ENCODE measurements at regions not wholly inside any gene's neighbourhood (a gene's known extent, or its start where the extent isn't known, plus 50 kb on each side); places are given as distances from the start of the nearest gene placed in this dataset.

DNA sequence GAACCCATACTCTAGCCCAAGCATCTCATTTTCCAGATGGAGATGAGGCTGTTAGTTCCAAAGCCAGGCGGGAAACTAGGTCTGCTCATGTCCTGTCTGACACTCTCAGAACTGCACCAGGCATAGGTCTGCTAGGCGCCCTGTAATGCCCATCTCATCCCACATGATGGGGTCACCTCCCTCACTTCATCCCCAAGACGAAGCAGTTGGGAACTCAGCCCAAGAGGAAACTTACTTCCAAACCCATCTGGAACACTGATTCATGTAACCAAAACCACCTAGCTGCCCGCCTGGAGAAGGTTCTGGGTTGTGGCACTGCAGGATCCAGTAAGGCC, 84.0 kb upstream of the PRNP start:
- CTCF ChIA-PET: interaction anchor here (1.1 to 3.1 kb wide), 3 partner anchors 10 to 120 kb away, joined by 3 to 13 read pairs (median 12); no protein-coding TSS in a partner anchor
- WGBS (ENCODE audit: low lambda C conversion rate): 21% methylated on average over 4 of the region's 4 CpGs
- H3K27ac ChIP-seq (ENCODE audit: low read depth in 2 of 2, low read length in 1 of 2): peak overlapping the region in 1 of 2 experiments; percentile 41; a peak in 1 of 4 replicates

DNA sequence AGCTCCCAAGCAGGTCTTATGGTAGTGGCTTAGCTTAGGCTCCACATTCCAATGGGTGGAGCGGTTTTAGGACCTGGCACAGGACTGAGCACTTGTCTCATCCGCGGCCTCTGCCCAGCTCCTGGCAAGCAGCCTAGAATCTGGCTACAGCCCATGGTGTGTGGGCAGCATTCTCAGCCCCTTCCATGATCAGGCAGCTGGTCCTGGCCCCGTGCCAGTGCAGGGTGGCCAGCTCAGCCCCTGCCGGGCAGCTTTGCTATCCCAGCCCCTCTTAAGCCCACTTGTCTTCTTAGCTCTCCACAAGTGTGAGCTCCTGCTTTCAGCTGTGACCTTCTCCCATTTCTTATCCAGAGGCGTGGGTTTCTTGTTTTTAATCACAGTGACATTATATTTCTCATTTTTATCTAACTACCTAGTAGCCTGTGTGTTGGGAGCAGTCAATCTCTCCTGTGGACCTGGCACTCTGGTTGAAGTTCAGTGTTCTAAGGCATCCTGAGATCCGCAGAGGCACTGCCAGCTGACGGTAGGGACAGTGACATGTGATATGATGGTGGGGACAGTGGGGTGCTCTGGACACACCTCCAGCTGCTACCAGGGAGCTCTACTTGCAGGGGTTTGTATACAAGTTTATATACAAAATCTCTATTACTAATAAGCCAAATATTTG, 84.5 kb upstream of the PRNP start:
- Histone ChIP-seq H3K9me2 (no peaks in the 10 kb centered on the region), H3K4me3 (ENCODE audit: low read depth in 2 of 2, low read length in 1 of 2) (no peak overlapping the region), H3K9me3 (no peaks in the 10 kb centered on the region), H3F3A (replicated peaks; ENCODE audit: insufficient read depth) (peaks cover 11% of the 10 kb centered on the region), H4K20me1 (ENCODE audit: insufficient read depth) (no peaks in the 10 kb centered on the region), H3K9ac (no peak overlapping the region), H3K36me3 (replicated peaks in 1 of 2; ENCODE audit: control insufficient read depth in 1 of 2, insufficient read depth in 2 of 2, low read length in 1 of 2) (no peaks in the 10 kb centered on the region), H2AFZ (ENCODE audit: low read depth) (no peak overlapping the region), H3K27me3 (ENCODE audit: insufficient read depth) (no peaks in the 10 kb centered on the region), H3K4me2 (peak overlapping the region; percentile 45), H3K79me2 (ENCODE audit: insufficient read depth) (no peaks in the 10 kb centered on the region), H3K4me1 (ENCODE audit: control insufficient read depth in 1 of 2, insufficient read depth in 2 of 2, low read depth in 1 of 2, low read length in 1 of 2) (peaks cover 0 to 25% of the 10 kb centered on the region in 2 experiments; a peak in 3 of 4 replicates), H3K27ac (ENCODE audit: low read depth in 2 of 2, low read length in 1 of 2) (peak overlapping the region in 1 of 2 experiments; percentile 41; a peak in 1 of 4 replicates)
- ChIA-PET CTCF (interaction anchor here (1.1 to 3.1 kb wide), 3 partner anchors 9 to 121 kb away, joined by 3 to 13 read pairs (median 12); no protein-coding TSS in a partner anchor), POLR2A (no interaction called here)
- peak; percentile 44 for DNase-seq
- 12% methylated on average over 8 of the region's 8 CpGs for WGBS (ENCODE audit: low lambda C conversion rate)
- TF ChIP-seq TEAD4 (IDR thresholded peaks at IDR 0.05; ENCODE audit: borderline replicate concordance, insufficient read depth) (0 out of 2 replicates have a peak, but pooled peaks have one; percentile 38), RCOR1 (IDR thresholded peaks at IDR 0.05; ENCODE audit: low read length) (no peak), MXI1 (IDR thresholded peaks at IDR 0.05; ENCODE audit: low read depth, low read length) (no peak), POLR2AphosphoS5 (IDR thresholded peaks at IDR 0.05; ENCODE audit: low read depth, low read length) (no peak), FOSL2 (IDR thresholded peaks at IDR 0.05; ENCODE audit: borderline replicate concordance, low read depth) (peak; percentile 34; the same call in 1 of the 2 replicates), EZH2phosphoT487 (IDR thresholded peaks at IDR 0.05; ENCODE audit: borderline replicate concordance, low read depth) (no peak), SIN3A (IDR thresholded peaks at IDR 0.05; ENCODE audit: borderline replicate concordance, low read depth, low read length) (no peak), RFX5 (IDR thresholded peaks at IDR 0.05; ENCODE audit: low read length) (no peak), REST (IDR thresholded peaks at IDR 0.05; ENCODE audit: low read depth, low read length) (no peak), IRF3 (IDR thresholded peaks at IDR 0.05; ENCODE audit: low read depth, low read length) (no peak)
- TF ChIP-seq, protein P1, sequence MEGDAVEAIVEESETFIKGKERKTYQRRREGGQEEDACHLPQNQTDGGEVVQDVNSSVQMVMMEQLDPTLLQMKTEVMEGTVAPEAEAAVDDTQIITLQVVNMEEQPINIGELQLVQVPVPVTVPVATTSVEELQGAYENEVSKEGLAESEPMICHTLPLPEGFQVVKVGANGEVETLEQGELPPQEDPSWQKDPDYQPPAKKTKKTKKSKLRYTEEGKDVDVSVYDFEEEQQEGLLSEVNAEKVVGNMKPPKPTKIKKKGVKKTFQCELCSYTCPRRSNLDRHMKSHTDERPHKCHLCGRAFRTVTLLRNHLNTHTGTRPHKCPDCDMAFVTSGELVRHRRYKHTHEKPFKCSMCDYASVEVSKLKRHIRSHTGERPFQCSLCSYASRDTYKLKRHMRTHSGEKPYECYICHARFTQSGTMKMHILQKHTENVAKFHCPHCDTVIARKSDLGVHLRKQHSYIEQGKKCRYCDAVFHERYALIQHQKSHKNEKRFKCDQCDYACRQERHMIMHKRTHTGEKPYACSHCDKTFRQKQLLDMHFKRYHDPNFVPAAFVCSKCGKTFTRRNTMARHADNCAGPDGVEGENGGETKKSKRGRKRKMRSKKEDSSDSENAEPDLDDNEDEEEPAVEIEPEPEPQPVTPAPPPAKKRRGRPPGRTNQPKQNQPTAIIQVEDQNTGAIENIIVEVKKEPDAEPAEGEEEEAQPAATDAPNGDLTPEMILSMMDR (IDR thresholded peaks at IDR 0.05): no peak

More for the DNA sequence above, 84.0 kb upstream of the PRNP start:
- no peaks in the 10 kb centered on the region for H3K36me3 ChIP-seq (replicated peaks in 1 of 2; ENCODE audit: control insufficient read depth in 1 of 2, insufficient read depth in 2 of 2, low read length in 1 of 2)
- DNase-seq: no peak
- H3F3A ChIP-seq (replicated peaks; ENCODE audit: insufficient read depth): peaks cover 11% of the 10 kb centered on the region
- no peaks in the 10 kb centered on the region for H3K9me2 ChIP-seq
- H3K9me3 ChIP-seq: no peaks in the 10 kb centered on the region
- H3K9ac ChIP-seq: no peak overlapping the region
- TF ChIP-seq MEF2A (IDR thresholded peaks at IDR 0.05; ENCODE audit: borderline replicate concordance, low read depth) (no peak), NRF1 (IDR thresholded peaks at IDR 0.05; ENCODE audit: low read depth, low read length) (no peak), TCF12 (IDR thresholded peaks at IDR 0.05) (peak; percentile 67), NFIC (IDR thresholded peaks at IDR 0.05; ENCODE audit: borderline replicate concordance) (0 out of 2 replicates have a peak, but pooled peaks have one; percentile 9)
- TF ChIP-seq, protein P1 (IDR thresholded peaks at IDR 0.05): peak; percentile 16; the same call in 1 of the 2 replicates
- TF ChIP-seq, protein P2, sequence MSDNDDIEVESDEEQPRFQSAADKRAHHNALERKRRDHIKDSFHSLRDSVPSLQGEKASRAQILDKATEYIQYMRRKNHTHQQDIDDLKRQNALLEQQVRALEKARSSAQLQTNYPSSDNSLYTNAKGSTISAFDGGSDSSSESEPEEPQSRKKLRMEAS (IDR thresholded peaks at IDR 0.05; ENCODE audit: low read depth): 0 out of 2 replicates have a peak, but pooled peaks have one; percentile 17
- no peak overlapping the region for H2AFZ ChIP-seq (ENCODE audit: low read depth)
- H3K4me1 ChIP-seq (ENCODE audit: control insufficient read depth in 1 of 2, insufficient read depth in 2 of 2, low read depth in 1 of 2, low read length in 1 of 2): peaks cover 0 to 25% of the 10 kb centered on the region in 2 experiments; a peak in 3 of 4 replicates
- H3K79me2 ChIP-seq (ENCODE audit: insufficient read depth): no peaks in the 10 kb centered on the region
- no peak overlapping the region for H3K4me3 ChIP-seq (ENCODE audit: low read depth in 2 of 2, low read length in 1 of 2)
- H4K20me1 ChIP-seq (ENCODE audit: insufficient read depth): no peaks in the 10 kb centered on the region
- POLR2A ChIA-PET: no interaction called here
- no peaks in the 10 kb centered on the region for H3K27me3 ChIP-seq (ENCODE audit: insufficient read depth)
- peak overlapping the region; percentile 45 for H3K4me2 ChIP-seq

Data from SK-N-SH (cell line).